GM23338 (cell line): ENCODE measurements at regions not wholly inside any gene's neighbourhood (a gene's known extent, or its start where the extent isn't known, plus 50 kb on each side); places are given as distances from the start of the nearest gene placed in this dataset.

Experiments used
- CREB1 ChIP-seq: fragments of 250-450 bp; sonication (Bioruptor Pico); IDR thresholded peaks from 2 replicates; pipeline ENCODE4 v1.5.0; 2020; ENCODE audit warnings: low read depth, mild to moderate bottlenecking, moderate library complexity
- CTCF ChIP-seq, 2 experiments: fragments of 200-600 bp in 1 of 2; sonication (generic) in 1 of 2; conservative IDR thresholded peaks; 2 replicates each; pipeline versions ENCODE4 v1.5.1 to v1.6.1; 2016 to 2017; ENCODE audit warnings: antibody characterized with exemption in 2 of 2, low read depth in 2 of 2, mild to moderate bottlenecking in 2 of 2, moderate library complexity in 1 of 2
- ETS1 ChIP-seq: IDR thresholded peaks from 2 replicates; pipeline ENCODE4 v1.6.1; 2016; ENCODE audit warnings: antibody characterized with exemption
- EZH2 ChIP-seq: fragments of 200-600 bp; sonication (generic); IDR thresholded peaks from one replicate; pipeline ENCODE4 v1.8.0; 2017; ENCODE audit warnings: antibody characterized with exemption, mild to moderate bottlenecking, low read depth; ENCODE audit not compliant: unreplicated experiment
- EZH2phosphoT487 ChIP-seq: fragments of 200-600 bp; sonication (generic); IDR thresholded peaks from one replicate; pipeline ENCODE4 v1.8.1; 2018; ENCODE audit warnings: antibody characterized with exemption; ENCODE audit not compliant: unreplicated experiment
- JUNB ChIP-seq: IDR thresholded peaks from one replicate; pipeline ENCODE4 v1.6.1; 2016; ENCODE audit warnings: antibody characterized with exemption; ENCODE audit not compliant: unreplicated experiment
- NANOG ChIP-seq: IDR thresholded peaks from 2 replicates; pipeline ENCODE4 v1.6.1; 2016; ENCODE audit warnings: antibody characterized with exemption, borderline replicate concordance
- POLR2AphosphoS5 ChIP-seq: IDR thresholded peaks from 2 replicates; pipeline ENCODE4 v1.6.1; 2016; ENCODE audit warnings: antibody characterized with exemption, low read depth
- REST ChIP-seq: IDR thresholded peaks from one replicate; pipeline ENCODE4 v1.6.1; 2018; ENCODE audit warnings: antibody characterized with exemption; ENCODE audit not compliant: unreplicated experiment
- ZNF114 ChIP-seq: fragments of 250-450 bp; sonication (Bioruptor Pico); IDR thresholded peaks from 2 replicates; pipeline ENCODE4 v1.5.0; 2020; ENCODE audit warnings: mild to moderate bottlenecking, moderate library complexity
- ZNF331 ChIP-seq: fragments of 250-450 bp; sonication (Bioruptor Pico); IDR thresholded peaks from 2 replicates; pipeline ENCODE4 v1.5.0; 2020; ENCODE audit warnings: low read depth, mild to moderate bottlenecking, moderate library complexity

GRCh38 chr7:136495081-136495480, 373.4 kb upstream of the CHRM2 start:
- TF ChIP-seq EZH2 (no peak), CTCF (conservative IDR thresholded peaks at IDR 0.05; ENCODE audit: low read depth in 2 of 2) (no peak), JUNB (no peak), REST (no peak), NANOG (no peak), POLR2AphosphoS5 (no peak), ETS1 (no peak), EZH2phosphoT487 (no peak), CREB1 (CRISPR knock-in tag) (no peak), ZNF114 (CRISPR knock-in tag) (no peak), ZNF331 (CRISPR knock-in tag) (no peak)
